ENCODE measurements at regions not wholly inside any gene's neighbourhood (a gene's known extent, or its start where the extent isn't known, plus 50 kb on each side); places are given as distances from the start of the nearest gene placed in this dataset.

DNA sequence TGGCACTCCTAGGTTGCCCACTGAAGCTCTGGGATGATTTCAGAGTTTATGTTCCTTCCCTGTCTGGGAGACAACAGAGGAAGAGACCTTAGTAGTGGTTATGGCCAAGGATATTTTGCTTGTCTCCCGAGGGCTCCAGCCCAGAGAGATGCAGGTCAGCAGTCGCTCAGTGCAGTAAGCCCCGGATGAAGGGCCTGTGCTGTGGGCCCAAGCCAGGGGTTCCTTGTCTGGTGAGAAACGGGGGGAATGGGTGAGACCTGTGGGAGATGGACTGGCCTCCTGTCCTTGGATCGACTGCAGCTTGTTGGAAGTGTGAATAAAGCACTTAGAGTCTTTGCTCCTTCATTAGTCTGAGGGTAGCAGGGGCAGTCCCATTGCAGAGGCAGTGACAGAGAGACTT lies 260.7 kb upstream of the RIOK2 start:
- TF ChIP-seq, protein P1, sequence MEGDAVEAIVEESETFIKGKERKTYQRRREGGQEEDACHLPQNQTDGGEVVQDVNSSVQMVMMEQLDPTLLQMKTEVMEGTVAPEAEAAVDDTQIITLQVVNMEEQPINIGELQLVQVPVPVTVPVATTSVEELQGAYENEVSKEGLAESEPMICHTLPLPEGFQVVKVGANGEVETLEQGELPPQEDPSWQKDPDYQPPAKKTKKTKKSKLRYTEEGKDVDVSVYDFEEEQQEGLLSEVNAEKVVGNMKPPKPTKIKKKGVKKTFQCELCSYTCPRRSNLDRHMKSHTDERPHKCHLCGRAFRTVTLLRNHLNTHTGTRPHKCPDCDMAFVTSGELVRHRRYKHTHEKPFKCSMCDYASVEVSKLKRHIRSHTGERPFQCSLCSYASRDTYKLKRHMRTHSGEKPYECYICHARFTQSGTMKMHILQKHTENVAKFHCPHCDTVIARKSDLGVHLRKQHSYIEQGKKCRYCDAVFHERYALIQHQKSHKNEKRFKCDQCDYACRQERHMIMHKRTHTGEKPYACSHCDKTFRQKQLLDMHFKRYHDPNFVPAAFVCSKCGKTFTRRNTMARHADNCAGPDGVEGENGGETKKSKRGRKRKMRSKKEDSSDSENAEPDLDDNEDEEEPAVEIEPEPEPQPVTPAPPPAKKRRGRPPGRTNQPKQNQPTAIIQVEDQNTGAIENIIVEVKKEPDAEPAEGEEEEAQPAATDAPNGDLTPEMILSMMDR (IDR thresholded peaks at IDR 0.05; ENCODE audit: low read depth, low read length, missing control alignments) = no peak
- DNase-seq (ENCODE audit: low read depth) = no peak
- H3K4me3 ChIP-seq (ENCODE audit: low read depth, low read length) = no peak overlapping the region

DNA sequence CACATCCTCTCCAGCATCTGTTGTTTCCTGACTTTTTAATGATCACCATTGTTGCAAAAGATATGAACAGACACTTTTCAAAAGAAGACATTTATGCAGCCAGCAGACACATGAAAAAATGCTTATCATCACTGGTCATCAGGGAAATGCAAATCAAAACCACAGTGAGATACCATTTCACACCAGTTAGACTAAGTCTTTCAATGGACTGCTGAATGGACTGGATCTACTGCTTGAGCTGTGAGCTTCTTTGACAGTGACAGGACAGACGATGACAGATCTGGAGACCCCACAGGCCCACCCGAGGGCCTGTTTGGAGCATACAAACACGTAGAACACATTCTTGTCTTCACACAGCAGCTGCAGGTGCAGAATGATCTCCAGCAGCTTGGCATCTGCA lies 266.1 kb upstream of the RIOK2 start:
- no peak overlapping the region for H3K4me3 ChIP-seq (ENCODE audit: low read depth, low read length)
- TF ChIP-seq, protein P1 (IDR thresholded peaks at IDR 0.05; ENCODE audit: low read depth, low read length, missing control alignments) = no peak
- no peak for DNase-seq (ENCODE audit: low read depth)

DNA sequence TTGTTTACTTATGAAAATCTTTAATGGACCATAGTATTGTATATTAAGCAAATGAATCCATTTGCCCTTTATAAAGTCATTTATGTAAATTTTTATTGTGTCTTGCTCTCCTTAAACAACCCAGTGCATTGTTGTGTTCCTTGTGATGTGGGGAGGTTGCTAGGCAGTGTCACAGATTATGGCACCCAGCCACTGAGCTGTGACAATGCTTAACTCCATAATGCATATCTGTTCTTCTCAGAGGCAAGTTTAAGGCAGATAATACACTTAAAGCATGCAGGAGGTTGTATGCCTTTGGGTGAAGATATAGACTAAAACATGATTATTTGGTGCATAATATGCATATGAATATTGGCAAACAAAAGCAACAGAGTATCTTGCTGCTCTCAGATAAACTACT lies 269.6 kb upstream of the RIOK2 start:
- TF ChIP-seq, protein P1 (IDR thresholded peaks at IDR 0.05; ENCODE audit: low read depth, low read length, missing control alignments) = no peak
- no peak overlapping the region for H3K4me3 ChIP-seq (ENCODE audit: low read depth, low read length)
- DNase-seq (ENCODE audit: low read depth) = no peak

DNA sequence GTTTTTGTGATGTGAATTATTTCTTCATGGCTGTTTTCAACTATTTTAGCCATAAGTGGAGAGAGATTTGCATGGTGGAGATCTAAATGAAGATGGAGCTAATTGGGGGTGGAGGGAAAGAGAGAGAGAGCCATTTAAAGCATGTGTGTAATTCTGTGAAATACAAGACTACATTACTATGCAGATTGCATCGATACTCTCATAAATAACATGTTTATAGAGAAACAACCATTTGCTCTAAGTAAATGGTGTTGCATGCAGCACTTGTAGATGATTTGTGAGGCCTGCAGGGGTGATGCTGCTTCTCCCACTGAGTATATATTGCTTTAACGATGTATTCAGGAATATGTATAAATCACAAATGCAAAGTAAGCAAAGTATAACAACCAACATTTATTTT lies 270.2 kb upstream of the RIOK2 start:
- TF ChIP-seq, protein P1 (IDR thresholded peaks at IDR 0.05; ENCODE audit: low read depth, low read length, missing control alignments) = no peak

DNA sequence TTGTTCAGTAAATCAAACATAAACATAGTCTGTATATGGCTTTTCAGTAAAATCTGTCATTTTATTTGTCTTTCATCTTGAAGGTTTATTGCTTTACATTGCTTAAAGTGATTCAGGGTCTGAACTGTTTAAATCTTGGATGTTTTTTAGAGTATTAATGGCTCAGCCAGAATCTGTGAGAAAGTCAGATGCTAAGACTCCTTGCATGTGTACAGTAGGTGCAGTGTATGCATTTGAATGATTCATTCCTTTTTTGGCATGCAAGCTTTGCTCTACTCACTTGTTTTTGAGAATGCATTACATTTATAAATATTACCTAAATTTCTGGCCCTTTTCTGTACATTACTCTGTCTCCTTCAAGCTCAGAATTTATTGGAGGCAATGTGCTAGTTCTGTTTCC lies 271.0 kb upstream of the RIOK2 start:
- TF ChIP-seq, protein P1 (IDR thresholded peaks at IDR 0.05; ENCODE audit: low read depth, low read length, missing control alignments) = no peak
- no peak for DNase-seq (ENCODE audit: low read depth)
- no peak overlapping the region for H3K4me3 ChIP-seq (ENCODE audit: low read depth, low read length)

More for the DNA sequence above, 270.2 kb upstream of the RIOK2 start:
- H3K4me3 ChIP-seq (ENCODE audit: low read depth, low read length) = no peak overlapping the region
- DNase-seq (ENCODE audit: low read depth) = no peak

DNA sequence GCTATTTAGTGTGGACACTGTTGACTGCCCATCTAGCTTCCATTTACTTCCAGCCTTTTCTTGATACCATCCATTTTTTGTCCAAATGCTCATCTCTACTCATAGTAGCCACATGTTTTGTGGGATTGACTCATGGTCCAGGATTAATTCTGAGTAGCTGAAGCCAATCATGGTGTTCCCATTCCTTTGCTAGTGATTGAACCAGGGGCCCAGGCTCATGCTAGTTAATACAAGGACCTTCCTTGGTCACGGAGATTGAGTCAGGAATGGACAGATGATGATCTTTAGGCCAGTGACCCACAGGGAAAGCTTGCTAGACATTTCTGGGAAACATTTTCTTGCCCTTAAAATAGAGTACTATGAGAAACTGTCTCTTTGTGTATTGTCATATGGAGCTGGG lies 272.9 kb upstream of the RIOK2 start:
- TF ChIP-seq, protein P1 (IDR thresholded peaks at IDR 0.05; ENCODE audit: low read depth, low read length, missing control alignments) = no peak
- no peak for DNase-seq (ENCODE audit: low read depth)
- H3K4me3 ChIP-seq (ENCODE audit: low read depth, low read length) = no peak overlapping the region

DNA sequence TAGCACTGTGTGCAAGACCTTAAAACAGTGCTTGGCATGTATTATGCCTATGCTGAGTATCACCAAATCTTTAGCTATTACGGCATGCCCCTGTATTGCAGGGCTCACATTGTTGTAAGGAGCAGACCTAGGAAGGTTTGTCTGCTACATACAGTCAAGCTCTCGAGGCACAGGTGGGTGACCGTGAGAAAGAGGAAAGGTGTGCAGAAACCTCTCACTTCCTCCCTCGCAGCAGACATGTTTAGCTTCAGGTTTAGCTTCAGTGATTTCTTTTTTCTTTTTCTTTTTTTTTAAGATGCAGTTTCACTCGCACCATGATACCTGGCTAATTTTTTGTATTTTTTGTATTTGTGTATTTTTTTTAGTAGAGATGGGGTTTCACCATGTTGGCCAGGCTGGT lies 275.8 kb upstream of the RIOK2 start:
- DNase-seq (ENCODE audit: low read depth) = peak; percentile 42
- TF ChIP-seq, protein P1 (IDR thresholded peaks at IDR 0.05; ENCODE audit: low read depth, low read length, missing control alignments) = no peak
- H3K4me3 ChIP-seq (ENCODE audit: low read depth, low read length) = no peak overlapping the region

Measured in GM12864 (cell line).